GM21447 (cell line): ENCODE measurements at regions not wholly inside any gene's neighbourhood (a gene's known extent, or its start where the extent isn't known, plus 50 kb on each side); places are given as distances from the start of the nearest gene placed in this dataset.
"Not testable (repeated sequence)": the region's sequence is repeated elsewhere in the genome, so short reads cannot be mapped to it uniquely, and the experiment has no call there.

Experiments
- ATAC-seq: cut with Tn5 transposase; IDR thresholded peaks from one replicate; pipeline ENCODE4 v1.9.1; 2021; ENCODE audit not compliant: unreplicated experiment

DNA sequence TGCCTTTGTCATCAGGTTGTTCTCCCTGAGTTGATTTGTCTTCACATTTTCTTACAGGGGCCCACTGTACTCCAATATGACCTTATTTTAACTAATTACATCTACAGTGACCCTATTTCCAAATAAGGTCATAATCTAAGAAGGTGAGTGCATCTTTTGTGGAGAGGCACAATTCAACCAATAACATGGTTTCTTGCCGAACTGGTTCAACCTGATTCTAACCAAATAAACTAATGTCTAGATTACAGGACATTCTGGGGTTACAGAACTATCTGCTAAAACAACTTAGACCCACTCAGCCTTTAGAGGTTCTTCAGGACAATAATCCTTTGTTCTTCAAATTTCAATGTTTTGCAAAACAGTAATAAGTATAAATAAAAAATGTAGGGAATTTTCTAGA is 496.5 kb upstream of the SOX11 start:
- no peak for ATAC-seq

DNA sequence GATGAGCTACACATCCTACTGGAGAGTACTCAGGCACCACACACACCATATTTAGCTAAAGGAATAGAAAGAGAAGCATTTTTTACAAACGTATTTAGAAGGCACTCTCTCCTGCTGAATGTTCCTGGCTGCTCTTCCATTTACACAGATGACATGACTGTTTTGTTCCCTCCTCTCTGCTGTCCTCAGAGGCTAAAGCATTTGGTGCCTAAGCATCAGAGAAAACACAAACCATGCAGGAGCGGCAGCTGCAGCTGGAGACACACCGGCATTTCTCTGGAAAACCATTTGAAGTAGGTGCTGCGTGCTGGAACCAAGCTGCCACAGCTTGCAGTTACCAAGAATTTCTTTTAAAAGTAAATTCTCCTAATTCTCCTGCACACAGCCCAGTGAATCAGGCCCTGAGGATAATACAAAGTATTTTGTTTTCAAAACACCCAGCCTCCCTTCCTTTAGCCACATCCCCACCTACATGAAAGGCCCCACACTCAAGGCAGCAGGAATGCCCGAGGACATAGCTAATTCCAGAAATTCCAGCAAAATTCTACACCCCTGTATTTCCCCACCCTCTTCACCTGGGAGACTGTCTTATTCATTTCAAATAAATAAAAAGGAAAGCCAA is 488.9 kb upstream of the SOX11 start:
- no peak for ATAC-seq

DNA sequence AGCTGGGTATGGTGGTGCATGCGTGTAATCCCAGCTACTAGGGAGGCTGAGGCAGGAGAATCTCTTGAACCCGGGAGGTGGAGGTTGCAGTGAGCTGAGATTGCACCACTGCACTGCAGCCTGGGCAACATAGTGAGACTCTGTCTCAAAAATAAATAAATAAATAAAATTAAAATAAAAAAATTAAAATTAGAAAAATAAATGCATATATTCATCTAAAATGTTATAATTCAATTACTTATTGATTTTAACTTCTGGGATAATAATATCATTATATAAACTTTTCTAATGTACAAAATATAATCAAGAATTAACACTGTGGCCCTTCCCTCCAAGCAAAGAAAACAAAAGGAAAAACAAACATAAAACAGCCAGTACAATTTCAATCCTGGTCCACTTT is 485.4 kb upstream of the SOX11 start:
- not testable (repeated sequence) for ATAC-seq

DNA sequence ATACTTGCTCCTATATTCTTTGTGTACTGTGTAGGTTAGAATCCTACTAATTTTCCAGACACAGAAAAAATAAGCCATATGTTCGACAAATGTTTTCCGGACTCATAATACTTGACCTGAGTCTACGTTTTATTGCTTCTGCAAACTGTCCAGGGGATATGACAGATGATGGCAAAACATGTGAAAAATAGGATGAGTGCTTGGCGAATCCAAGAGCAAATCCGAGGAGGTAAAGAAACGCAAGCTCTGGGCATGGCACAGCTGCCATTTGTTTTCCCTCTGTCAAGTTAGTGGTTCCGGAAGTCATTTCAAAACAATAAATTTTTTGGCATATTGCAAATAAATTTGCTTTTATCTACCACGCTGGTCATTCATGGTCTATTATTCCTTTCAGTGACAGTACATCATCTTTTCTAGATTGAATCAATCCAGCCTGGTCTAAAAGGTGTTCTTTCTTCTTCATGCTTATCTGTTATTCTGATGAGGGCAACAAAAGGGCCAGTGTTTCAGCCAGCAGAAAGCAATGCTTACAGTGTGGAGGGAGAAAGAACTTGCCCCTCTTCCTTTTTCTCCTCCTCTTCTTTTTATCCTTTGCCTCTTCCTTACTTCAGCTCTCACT is 476.1 kb upstream of the SOX11 start:
- ATAC-seq = no peak

DNA sequence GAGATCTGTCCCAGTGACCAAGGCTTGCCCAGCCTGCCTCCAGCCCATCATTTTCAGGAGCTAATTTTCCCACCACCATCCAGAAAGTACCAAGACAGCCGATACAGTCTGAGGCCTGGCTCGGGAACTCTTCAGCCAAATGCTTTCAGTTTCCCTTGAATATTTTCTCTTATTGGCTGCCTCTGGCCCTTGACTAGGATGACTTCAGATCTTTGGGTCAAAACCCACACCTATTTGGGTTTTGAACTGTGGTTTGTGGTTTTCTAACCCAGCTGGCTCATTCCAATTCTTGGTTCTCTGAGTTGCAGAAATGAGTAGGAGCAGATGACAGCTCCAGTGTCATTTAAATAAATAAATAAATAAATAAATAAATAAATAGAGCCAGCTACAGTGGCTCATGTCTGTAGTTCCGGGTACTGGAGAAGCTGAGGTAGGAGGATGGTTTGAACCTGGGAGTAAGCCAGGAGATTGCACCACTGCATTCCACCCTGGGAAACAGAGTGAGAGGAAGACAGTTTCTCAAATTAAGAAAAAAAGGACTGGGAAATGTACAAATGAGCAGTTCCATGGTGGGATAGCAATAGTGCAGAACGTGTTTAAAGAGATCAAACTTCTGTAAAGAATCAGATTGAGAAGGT is 465.0 kb upstream of the SOX11 start:
- ATAC-seq = no peak

DNA sequence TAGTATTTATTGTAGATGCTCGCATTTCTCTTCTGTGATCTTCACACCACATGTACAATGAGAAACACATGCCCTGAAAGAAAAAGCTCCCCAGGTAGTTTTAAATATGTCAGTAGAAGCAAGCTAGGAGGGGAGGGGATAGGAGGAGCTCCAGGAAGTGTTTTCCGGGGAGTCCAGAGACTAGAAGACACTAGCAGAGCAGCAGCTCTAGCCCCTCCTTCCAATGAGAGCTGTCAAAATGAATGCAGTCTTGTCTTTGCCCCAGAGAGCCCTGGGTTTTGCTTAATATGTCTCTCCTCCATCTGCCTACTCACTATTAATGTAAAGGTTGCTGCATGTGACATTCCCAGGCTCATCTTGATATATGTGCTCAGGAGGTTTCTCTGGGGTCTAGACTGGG is 462.6 kb upstream of the SOX11 start:
- no peak for ATAC-seq

DNA sequence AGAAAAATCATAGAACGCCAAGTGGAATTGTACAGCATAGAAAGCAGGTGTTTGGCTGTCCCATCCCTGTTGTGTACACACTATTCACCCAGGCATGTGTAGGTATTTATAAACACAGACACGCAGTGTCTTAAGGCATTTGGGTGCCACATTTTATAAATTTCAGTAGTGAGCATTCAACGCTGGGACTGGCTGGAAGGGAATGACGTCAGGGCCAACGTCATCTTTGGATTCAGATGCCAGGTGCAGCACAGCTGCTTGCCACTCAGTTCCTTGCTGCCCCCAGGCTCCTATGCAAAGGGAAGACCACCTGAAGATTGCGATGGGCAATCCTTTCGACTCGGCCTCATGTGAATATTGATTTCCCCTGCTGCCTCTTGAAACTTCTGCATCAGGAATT is 461.7 kb upstream of the SOX11 start:
- ATAC-seq = no peak

DNA sequence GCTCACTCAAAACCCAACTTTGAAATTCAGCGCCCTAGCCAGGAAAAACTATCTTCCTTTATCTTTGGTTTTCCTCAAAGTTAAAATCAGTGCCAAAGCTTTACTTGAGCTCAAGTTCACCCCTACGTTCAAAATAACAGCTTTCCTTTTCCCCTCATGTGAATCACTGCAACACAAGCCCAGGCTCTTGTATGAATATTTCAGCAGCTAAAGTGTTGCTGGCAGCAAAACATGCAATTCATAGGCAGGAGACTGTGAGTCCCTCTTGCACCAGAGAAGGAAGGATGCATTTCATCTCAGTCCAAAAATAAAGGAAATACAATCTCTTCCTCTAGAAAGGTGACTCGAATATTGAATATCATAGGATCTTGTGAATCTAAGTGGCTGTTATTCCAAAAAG is 461.3 kb upstream of the SOX11 start:
- no peak for ATAC-seq

DNA sequence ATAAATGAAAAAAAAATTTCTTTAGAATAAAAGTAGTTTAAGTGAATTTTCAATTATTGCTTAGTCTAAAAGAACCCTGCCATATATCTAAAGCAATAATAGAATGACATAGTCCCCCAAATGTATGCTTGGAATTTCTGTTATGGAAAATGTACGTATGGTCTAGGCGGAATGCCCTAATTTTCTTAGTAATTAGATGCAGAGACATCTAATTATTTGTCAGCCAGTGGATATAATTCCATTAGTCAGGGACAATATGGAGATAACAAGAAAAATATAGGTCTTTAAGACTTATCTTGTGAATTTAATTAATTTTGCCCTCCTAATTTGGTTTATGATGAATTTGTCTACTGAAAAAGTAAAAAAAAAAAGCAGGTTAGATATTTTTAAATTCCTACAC is 460.9 kb upstream of the SOX11 start:
- no peak for ATAC-seq

DNA sequence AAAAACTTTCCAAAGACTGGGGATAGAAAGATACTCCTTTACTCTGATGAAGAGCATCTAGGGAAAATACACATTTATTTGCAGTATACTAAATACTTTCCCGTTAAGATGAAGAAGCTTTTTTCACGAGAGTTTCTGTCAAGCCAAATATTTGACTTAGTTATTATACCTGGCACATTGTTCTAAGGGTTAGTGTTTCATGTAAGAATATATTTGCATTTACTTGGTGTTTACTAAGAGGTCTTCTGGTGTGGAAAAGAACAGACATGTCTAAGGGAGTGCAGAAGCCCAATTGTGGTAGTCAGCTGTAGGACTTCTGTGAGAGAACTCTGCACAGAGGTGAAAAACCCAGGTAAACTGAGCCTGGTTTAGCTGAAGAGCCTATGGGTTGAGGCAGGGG is 457.6 kb upstream of the SOX11 start:
- ATAC-seq = no peak

DNA sequence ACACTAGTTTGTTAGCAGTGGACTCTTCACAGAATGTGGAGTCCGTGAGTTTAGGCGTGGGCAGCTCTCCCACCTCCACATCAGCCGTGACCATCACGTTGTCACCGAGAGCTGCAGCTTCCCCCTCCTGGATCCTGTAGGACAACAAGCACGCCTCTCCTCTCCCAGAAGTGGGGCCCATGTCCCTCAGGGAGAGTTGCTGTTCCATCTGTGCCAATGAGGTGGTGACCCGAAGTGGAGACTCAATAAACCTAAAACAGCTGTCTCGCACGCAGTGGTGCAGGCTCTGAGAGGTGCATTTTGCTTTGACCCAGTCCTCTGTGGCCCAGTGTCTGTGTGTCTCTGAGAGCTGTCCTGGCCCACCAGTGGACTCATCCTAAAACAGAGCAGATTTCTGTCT is 456.5 kb upstream of the SOX11 start:
- no peak for ATAC-seq

DNA sequence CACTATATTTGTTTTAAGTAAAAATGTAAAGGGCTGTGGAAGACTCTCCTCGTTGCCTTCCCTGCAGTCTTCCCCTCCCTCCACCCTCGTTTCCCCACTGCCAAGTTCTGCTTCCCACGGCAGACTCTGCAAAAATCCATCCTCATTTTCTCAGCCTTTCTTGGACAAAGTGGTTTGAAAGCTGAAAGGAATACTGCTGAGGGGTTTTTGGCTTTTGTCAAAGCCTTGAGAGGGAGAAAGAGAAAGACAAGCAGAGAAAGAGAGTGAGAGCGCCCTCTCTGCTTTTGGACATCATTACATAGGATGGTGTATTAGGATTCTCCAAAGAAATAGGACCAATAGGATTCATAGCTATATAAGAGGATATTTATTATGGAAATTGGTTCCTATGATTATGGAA is 455.9 kb upstream of the SOX11 start:
- ATAC-seq = no peak

DNA sequence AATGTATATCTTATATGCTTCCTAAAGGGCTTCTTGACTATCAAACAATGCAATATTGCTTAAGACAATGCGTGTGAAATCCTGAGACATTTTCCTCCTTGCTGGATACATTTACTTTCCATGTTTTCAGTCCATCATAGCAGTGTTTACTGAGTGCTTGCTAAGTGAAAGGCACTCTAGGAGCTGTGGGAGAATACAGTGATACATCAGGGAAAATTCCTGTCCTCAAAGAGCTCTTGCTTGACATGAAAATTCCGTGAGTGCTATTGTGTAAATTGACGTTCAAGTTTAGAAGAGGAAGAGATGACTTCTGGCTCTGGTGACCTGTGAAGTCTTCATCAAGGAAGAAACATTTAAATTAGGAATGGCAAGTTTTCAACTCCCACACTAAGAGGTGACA is 449.4 kb upstream of the SOX11 start:
- ATAC-seq = no peak

DNA sequence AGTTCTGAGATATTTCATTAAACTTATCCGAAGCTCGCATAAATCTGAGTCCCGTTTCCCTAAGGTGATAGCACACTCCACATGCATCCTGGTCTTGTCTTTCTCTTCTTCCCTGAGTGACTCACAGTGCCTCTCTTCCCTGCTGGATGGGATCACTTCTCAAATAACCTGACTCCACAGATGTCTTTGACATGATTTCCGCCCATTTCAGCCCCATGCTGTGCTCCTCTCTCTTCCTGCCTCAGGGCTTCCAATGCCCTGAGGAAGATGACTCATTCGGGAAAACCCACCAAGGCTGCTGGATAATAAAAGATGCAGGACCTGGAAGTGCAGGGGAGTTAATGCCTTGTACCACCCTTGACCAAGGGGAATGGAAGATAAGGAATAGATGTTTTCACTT is 441.7 kb upstream of the SOX11 start:
- no peak for ATAC-seq

DNA sequence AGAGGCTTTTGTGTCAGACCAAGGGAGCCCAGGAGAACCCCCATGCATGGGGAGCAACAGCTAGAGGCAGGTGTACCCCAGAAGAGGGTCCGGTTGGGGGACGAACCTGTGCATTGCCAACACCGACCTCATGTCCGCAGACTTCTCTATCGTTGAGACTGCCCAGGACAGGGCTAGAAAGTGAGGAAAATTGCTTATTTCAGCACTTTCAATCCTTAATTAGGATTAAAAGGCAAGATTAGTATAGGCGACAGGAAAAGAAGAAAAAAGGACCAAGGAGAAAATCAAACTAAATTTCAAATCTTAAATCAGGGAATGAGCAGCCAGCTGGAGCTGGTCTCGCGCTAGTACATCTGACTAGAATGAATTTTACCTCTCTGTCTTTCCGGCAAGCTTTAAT is 438.9 kb upstream of the SOX11 start:
- no peak for ATAC-seq

DNA sequence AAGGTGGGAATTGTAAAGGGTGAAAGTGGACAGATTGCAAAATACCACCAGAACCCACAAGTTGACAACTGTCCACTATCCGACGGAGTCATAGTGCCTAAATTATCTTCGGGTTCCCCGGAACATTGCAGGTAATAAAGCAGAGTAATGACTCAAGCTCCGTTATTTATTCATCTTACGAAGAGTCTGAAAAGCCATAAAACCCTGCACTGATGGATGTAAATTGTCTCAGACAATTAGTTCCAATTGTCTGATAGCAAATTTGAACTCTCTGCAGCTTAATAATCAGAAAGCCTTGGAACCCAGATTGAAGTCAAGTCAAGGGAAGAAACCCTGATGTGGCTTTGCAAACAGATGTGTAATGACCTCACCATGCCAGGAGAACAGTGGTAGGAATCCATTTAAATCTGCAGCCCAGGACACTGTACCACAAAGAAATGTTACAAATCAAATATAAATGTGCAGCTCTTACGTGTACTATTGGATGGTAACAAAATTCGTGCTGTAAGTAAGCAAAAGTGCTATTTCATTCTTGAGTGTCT is 437.3 kb upstream of the SOX11 start:
- no peak for ATAC-seq

DNA sequence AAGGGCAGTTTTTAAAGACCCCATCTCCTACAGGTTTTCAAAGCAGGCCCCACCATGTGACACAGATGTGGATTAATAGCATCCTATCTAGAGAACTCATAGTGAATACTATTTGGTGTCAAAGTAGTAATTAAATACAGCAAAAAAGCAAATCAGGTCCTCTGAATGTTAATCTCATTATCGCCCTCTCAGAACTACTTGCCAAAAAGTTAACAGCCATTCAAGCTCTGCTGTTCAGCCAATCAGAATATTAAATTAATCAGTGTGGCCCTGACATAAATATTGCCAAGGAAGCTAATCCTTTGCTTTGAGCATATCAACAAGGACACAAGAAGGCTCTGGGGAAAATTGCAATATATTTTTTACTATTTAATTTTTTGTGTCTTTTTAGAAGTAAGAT is 428.9 kb upstream of the SOX11 start:
- no peak for ATAC-seq

DNA sequence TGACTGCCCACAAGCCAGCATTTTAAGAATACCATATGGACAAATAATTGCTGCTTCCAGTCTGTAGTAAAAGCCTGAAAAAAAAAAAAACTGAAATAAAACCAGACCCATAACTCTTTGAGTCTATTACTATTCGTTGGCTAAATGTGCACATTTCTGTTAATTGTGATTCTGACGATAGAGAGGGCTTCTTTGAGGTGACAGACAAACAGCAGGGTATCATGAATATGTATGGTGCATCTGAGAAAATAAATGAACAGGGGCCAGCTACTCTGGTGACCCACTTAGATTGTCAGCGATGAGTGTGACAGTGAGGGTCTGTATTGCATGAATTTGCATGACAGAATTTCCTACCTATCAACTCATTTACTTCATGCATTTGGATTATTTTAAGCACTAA is 427.8 kb upstream of the SOX11 start:
- ATAC-seq = no peak

DNA sequence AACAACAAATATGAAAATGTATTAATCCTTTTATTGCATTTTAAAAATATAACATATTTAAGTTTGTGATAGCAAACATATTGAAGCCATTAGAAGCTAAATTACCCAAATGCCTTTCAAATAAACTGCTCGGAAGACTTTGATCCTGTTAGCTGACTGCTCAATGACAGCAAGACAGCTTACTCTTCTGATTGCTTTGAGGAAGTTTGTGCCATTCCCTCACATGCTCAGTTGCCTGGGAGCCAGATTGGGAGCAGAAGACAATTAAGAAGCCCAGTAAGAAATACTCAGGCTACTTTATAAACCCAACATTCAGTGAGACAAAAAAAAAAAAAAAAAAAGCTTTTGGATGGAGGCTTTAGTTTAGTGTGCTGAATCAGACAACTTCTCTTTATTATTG is 407.1 kb upstream of the SOX11 start:
- ATAC-seq = no peak

DNA sequence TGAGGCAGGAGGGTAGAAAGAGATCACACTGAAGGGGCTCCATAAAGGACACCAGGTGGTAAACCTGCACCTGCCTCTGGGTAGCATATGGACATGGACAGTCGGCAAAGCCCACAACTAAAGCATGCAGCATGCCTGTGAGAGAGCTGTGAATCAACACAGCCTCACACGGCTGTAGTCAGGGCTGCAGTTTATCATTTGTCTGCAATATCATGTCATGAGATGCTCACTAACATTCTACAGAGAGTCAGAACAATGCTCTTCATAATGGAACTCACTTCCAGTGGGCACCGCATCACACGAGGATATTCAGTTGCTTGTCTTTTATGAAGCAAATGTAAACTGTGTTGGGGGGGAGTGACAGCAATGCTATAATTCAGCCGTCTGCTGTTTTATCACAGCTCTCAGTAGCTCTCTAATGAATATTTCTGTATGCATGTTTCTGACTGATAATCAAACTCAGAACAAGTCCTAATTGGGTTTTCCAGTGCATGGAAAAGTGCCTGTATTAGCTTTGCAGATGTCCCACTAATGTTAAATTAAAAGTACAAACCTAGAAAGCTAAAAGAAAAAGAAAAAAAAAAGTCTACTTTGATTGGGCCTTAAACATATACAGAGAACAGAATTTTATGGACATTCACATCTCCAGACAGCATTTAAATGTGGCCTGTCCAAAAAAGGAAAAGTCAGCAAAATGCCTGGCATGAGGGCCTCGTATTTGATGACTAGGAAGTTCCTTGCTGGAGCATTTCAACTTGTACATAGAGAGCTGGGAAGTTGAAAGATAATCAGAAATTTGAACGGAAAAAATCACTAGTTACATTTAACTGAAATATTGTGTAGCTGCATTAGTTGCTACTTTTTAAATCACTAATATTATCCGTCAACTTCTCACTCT is 406.1 kb upstream of the SOX11 start:
- no peak for ATAC-seq

DNA sequence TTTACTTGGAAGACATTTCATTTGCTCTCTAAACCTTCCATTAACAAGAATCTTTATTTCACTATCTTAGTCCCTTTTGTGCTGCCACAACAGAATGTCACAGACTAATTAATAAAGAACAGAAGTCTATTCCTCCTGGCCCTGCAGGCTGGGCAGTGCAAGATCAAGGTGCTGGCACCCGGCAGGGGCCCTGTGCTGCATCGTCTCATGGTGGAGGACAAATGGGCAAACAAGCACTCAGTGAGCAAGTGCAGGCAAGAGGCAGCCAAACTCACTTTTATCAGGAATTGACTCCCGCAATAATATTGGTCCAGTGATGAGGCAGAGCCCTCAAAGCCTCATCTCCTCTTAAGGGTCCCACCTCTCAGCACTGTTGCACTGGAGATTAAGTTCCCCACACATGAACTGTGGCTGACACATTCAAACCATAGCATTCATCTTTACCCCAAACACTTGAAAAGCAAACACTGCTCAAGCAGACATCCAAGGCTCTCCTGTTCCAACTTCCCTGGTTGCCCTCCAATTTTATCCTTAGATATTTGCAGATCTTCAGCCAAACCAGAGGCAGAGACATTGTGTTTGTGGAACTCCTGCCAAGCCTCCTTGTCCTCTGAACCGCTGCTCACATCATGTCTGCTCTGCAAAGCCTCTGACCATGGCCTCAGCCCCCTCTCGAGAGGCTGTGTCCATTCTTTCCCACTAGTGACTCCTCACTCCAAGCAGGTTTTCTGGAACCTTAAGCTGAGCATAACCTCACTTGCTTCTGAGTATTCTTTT is 404.4 kb upstream of the SOX11 start:
- ATAC-seq = no peak
